ENCODE measurements at regions not wholly inside any gene's neighbourhood (a gene's known extent, or its start where the extent isn't known, plus 50 kb on each side); places are given as distances from the start of the nearest gene placed in this dataset.

GRCh38 chr16:52650789-52651188, 103.8 kb upstream of the TOX3 start:
- Histone ChIP-seq H3K27ac (ENCODE audit: low read depth, low read length) (no peak overlapping the region), H3K27me3 (ENCODE audit: insufficient read depth, low read length) (no peaks in the 10 kb centered on the region; the same call in 1 of the 2 replicates), H4K20me1 (ENCODE audit: insufficient read depth) (no peaks in the 10 kb centered on the region), H3K9me2 (ENCODE audit: insufficient read depth) (no peaks in the 10 kb centered on the region), H3K4me3 (replicated peaks in 1 of 2; ENCODE audit: low read depth in 1 of 2, low read length in 2 of 2) (no peak overlapping the region), H3K36me3 (ENCODE audit: control insufficient read depth in 1 of 2, insufficient read depth in 2 of 2, low read length in 2 of 2) (no peaks in the 10 kb centered on the region), H2AFZ (ENCODE audit: low read depth, low read length, poor library complexity, severe bottlenecking) (no peak overlapping the region), H3K4me2 (ENCODE audit: low read length) (no peak overlapping the region), H3K9ac (ENCODE audit: low read length) (no peak overlapping the region), H3K4me1 (ENCODE audit: control insufficient read depth in 1 of 2, insufficient read depth in 2 of 2, low read length in 2 of 2) (no peaks in the 10 kb centered on the region), H3K79me2 (ENCODE audit: insufficient read depth, low read length) (no peaks in the 10 kb centered on the region), H3K9me3 (ENCODE audit: control insufficient read depth in 1 of 2, insufficient read depth in 1 of 2, low read depth in 1 of 2, low read length in 2 of 2) (no peaks in the 10 kb centered on the region)
- TF ChIP-seq ELF1 (IDR thresholded peaks at IDR 0.05; ENCODE audit: borderline replicate concordance, low read depth) (no peak), REST (IDR thresholded peaks at IDR 0.05; ENCODE audit: low read depth) (no peak), JUND (IDR thresholded peaks at IDR 0.05) (no peak)
- BruUV-seq (replicated peaks): no TSS peak
- ChIA-PET CTCF (no interaction called here), POLR2A (no interaction called here), RAD21 (ENCODE audit: low non-redundant PET in 1 of 2, low total read pairs in 2 of 2, uncharacterized antibody in 2 of 2, unreplicated experiment in 2 of 2) (no interaction called here)
- DNase-seq (ENCODE audit: low read depth, low spot score): no peak
- intact Hi-C loops (cut with micrococcal nuclease): no loop called here
- no peak for ATAC-seq

GRCh38 chr16:52650318-52650717, 103.4 kb upstream of the TOX3 start:
- Histone ChIP-seq H3K27ac (ENCODE audit: low read depth, low read length) (no peak overlapping the region), H4K20me1 (ENCODE audit: insufficient read depth) (no peaks in the 10 kb centered on the region), H3K36me3 (ENCODE audit: control insufficient read depth in 1 of 2, insufficient read depth in 2 of 2, low read length in 2 of 2) (no peaks in the 10 kb centered on the region), H3K9ac (ENCODE audit: low read length) (no peak overlapping the region), H3K9me2 (ENCODE audit: insufficient read depth) (no peaks in the 10 kb centered on the region), H3K9me3 (ENCODE audit: control insufficient read depth in 1 of 2, insufficient read depth in 1 of 2, low read depth in 1 of 2, low read length in 2 of 2) (no peaks in the 10 kb centered on the region), H3K4me2 (ENCODE audit: low read length) (no peak overlapping the region), H3K4me1 (ENCODE audit: control insufficient read depth in 1 of 2, insufficient read depth in 2 of 2, low read length in 2 of 2) (no peaks in the 10 kb centered on the region), H2AFZ (ENCODE audit: low read depth, low read length, poor library complexity, severe bottlenecking) (no peak overlapping the region), H3K4me3 (replicated peaks in 1 of 2; ENCODE audit: low read depth in 1 of 2, low read length in 2 of 2) (no peak overlapping the region), H3K79me2 (ENCODE audit: insufficient read depth, low read length) (no peaks in the 10 kb centered on the region), H3K27me3 (ENCODE audit: insufficient read depth, low read length) (no peaks in the 10 kb centered on the region; the same call in 1 of the 2 replicates)
- BruUV-seq (replicated peaks): no TSS peak
- ATAC-seq (no peak), DNase-seq (ENCODE audit: low read depth, low spot score) (no peak)
- intact Hi-C loops (cut with micrococcal nuclease): no loop called here
- POLR2A ChIA-PET: no interaction called here
- RAD21 ChIA-PET (ENCODE audit: low non-redundant PET in 1 of 2, low total read pairs in 2 of 2, uncharacterized antibody in 2 of 2, unreplicated experiment in 2 of 2): no interaction called here
- CTCF ChIA-PET: no interaction called here
- TF ChIP-seq YY1 (IDR thresholded peaks at IDR 0.05; ENCODE audit: extremely low read depth, insufficient replicate concordance, low read depth, low read length): no peak
- TF ChIP-seq RAD21 (IDR thresholded peaks at IDR 0.05; ENCODE audit: low read depth): no peak
- TF ChIP-seq EZH2 (IDR thresholded peaks at IDR 0.05): no peak
- TF ChIP-seq CBX3 (IDR thresholded peaks at IDR 0.05; ENCODE audit: low read depth): no peak
- no peak for TF ChIP-seq POLR2A (IDR thresholded peaks at IDR 0.05; ENCODE audit: borderline replicate concordance, extremely low read depth, insufficient read depth, insufficient read length)
- TF ChIP-seq ZBTB33 (IDR thresholded peaks at IDR 0.05; ENCODE audit: extremely low read depth, insufficient replicate concordance, low read length): no peak
- no peak for TF ChIP-seq REST (IDR thresholded peaks at IDR 0.05; ENCODE audit: low read depth)

Measured in HCT116 (cell line).